ENCODE measurements at regions not wholly inside any gene's neighbourhood (a gene's known extent, or its start where the extent isn't known, plus 50 kb on each side); places are given as distances from the start of the nearest gene placed in this dataset.

DNA sequence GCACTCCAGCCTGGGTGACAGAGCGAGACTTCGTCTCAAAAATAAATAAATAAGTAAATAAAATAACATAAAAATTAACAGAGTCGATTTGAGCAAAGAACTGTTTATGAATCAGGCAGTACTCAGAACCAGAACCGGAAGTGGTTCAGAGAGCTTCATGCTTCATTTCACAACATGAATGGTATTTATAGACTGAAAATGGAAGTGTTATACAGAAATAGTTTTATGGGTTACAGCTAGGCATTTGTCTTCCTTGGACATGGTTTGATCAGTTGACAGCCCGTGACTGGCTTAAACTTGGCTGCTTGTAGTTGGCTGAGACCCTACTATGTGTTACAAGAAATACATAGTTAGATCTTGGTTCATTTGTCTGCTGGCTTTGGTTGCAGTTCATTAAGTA is 216.0 kb upstream of the MCTP2 start:
- TF ChIP-seq, protein P1, sequence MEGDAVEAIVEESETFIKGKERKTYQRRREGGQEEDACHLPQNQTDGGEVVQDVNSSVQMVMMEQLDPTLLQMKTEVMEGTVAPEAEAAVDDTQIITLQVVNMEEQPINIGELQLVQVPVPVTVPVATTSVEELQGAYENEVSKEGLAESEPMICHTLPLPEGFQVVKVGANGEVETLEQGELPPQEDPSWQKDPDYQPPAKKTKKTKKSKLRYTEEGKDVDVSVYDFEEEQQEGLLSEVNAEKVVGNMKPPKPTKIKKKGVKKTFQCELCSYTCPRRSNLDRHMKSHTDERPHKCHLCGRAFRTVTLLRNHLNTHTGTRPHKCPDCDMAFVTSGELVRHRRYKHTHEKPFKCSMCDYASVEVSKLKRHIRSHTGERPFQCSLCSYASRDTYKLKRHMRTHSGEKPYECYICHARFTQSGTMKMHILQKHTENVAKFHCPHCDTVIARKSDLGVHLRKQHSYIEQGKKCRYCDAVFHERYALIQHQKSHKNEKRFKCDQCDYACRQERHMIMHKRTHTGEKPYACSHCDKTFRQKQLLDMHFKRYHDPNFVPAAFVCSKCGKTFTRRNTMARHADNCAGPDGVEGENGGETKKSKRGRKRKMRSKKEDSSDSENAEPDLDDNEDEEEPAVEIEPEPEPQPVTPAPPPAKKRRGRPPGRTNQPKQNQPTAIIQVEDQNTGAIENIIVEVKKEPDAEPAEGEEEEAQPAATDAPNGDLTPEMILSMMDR (conservative IDR thresholded peaks at IDR 0.05; ENCODE audit: low read length) = no peak
- TF ChIP-seq EZH2phosphoT487 (IDR thresholded peaks at IDR 0.05; ENCODE audit: borderline replicate concordance) = no peak

Data from Loucy (cell line).